Body of pancreas (tissue), 4 donors: ENCODE measurements at regions not wholly inside any gene's neighbourhood (a gene's known extent, or its start where the extent isn't known, plus 50 kb on each side); places are given as distances from the start of the nearest gene placed in this dataset.

Experiments
- CTCF ChIP-seq, 7 experiments: fragments of 450-650 bp in 4 of 7; fragments of 200-600 bp in 3 of 7; sonication (generic) in 3 of 7; IDR thresholded peaks; one replicate each; pipeline ENCODE4 v1.5.1; 2016 to 2019; ENCODE audit warnings: antibody characterized with exemption in 7 of 7
- POLR2A ChIP-seq, 3 donors: fragments of 450-650 bp; IDR thresholded peaks; one replicate each; pipeline ENCODE4 v1.6.1; 2016; ENCODE audit warnings: antibody characterized with exemption in 3 of 3, mild to moderate bottlenecking in 2 of 3

GRCh38 chr2:10211844-10212422, 89.4 kb downstream of the RRM2 start:
- no peak for TF ChIP-seq CTCF (IDR thresholded peaks at IDR 0.05)
- TF ChIP-seq POLR2A (IDR thresholded peaks at IDR 0.05): no peak
